AML-193 (cell line): ENCODE measurements at regions not wholly inside any gene's neighbourhood (a gene's known extent, or its start where the extent isn't known, plus 50 kb on each side); places are given as distances from the start of the nearest gene placed in this dataset.

Experiments
- DNase-seq, 2 experiments: peaks; one replicate each; lab custom pipeline; 2025; lab: John Stamatoyannopoulos, UW

GRCh38 chr3:189117087-189117486 lies 54.7 kb upstream of the TPRG1 start:
- DNase-seq = no peak

DNA sequence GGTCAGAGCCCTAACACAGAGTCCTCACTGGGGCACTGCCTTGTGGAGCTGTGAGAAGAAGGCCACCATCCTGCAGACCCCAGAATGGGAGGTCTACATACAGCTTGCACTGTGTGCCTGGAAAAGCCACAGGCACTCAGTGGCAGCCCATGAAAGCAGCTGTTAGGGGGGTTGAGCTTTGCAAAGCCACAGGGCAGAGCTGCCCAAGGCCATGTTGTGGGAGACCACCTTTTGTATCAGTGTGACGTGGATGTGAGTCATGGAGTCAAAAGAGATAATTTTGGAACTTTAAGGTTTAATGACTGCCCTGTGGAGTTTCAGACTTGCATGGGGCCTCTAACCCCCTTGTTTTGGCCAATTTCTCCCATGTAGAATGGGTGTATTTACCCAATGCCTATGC lies 52.9 kb upstream of the TPRG1 start:
- DNase-seq = no peak

- DNase-seq = no peak
Measured at GRCh38 chr3:189119950-189120349, 51.8 kb upstream of the TPRG1 start.

- DNase-seq = peak; percentile 77 to 86
Measured at GRCh38 chr3:189121092-189121491, 50.7 kb upstream of the TPRG1 start.
